Mucosa of descending colon (tissue), 3 donors: ENCODE measurements at regions not wholly inside any gene's neighbourhood (a gene's known extent, or its start where the extent isn't known, plus 50 kb on each side); places are given as distances from the start of the nearest gene placed in this dataset.

Experiments used
- ATAC-seq: fragments of 200-7000 bp; cut with Tn5 transposase; one replicate; pipeline ENCODE4 v1.9.1; 2020; ENCODE audit warnings: mild to moderate bottlenecking, moderate library complexity
- DNase-seq, 3 donors: peaks; one replicate each; pipeline ENCODE4 v3.0.0-alpha.2; 2020
- H3K36me3 ChIP-seq: fragments of 200-600 bp; one replicate; pipeline ENCODE4 v1.8.0; 2021; ENCODE audit warnings: low read depth, mild to moderate bottlenecking
- H3K4me1 ChIP-seq: fragments of 200-600 bp; one replicate; pipeline ENCODE4 v1.8.0; 2021; ENCODE audit warnings: low read depth, mild to moderate bottlenecking
- H3K4me3 ChIP-seq: fragments of 200-600 bp; one replicate; pipeline ENCODE4 v1.8.0; 2021; ENCODE audit warnings: mild to moderate bottlenecking
- H3K9me3 ChIP-seq: fragments of 200-600 bp; one replicate; pipeline ENCODE4 v1.8.0; 2021; ENCODE audit warnings: mild to moderate bottlenecking
- intact Hi-C, 2 donors: fragments of 100-400 bp; cut with DNase I in 1 of 2; cut with micrococcal nuclease in 1 of 2; formaldehyde crosslinking; loops; one replicate each; pipeline versions ENCODE4 v1.11.0 to v1.11.1; 2022; cut with DNase I, micrococcal nuclease
- TF ChIP-seq, protein P1 (sequence below): fragments of 200-600 bp; IDR thresholded peaks from one replicate; pipeline ENCODE4 v1.8.0; 2022; ENCODE audit warnings: antibody characterized with exemption, mild to moderate bottlenecking
- donor health status: DM: no; HTN: no; CAD: no; lungs with moderate emphysema.
- donor health status: DM: no; HTN: no; CAD: no.
- donor health status: DM: no; HTN: yes; CAD: no.

DNA sequence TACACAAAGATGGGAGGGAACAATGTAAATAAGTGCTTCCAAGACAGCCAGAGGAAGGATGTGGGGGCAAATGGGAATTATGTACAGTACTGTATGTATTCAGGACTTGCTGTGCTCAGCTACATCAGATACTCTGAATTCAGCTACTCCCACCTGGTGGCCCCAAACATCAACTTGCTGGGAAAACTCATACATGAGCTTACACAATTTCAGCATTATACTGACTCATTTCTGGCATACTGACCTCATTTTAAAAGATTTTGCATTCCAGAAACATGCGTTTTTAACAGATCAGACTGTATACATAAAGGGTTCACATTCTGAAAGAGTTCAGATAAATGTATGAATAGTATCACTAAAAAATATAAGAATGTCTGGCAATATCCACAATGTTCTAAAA lies 59.7 kb downstream of the GPX5 start:
- H3K36me3 ChIP-seq: no peaks in the 10 kb centered on the region
- intact Hi-C loops: no loop called here
- H3K4me3 ChIP-seq: no peak overlapping the region
- TF ChIP-seq, protein P1, sequence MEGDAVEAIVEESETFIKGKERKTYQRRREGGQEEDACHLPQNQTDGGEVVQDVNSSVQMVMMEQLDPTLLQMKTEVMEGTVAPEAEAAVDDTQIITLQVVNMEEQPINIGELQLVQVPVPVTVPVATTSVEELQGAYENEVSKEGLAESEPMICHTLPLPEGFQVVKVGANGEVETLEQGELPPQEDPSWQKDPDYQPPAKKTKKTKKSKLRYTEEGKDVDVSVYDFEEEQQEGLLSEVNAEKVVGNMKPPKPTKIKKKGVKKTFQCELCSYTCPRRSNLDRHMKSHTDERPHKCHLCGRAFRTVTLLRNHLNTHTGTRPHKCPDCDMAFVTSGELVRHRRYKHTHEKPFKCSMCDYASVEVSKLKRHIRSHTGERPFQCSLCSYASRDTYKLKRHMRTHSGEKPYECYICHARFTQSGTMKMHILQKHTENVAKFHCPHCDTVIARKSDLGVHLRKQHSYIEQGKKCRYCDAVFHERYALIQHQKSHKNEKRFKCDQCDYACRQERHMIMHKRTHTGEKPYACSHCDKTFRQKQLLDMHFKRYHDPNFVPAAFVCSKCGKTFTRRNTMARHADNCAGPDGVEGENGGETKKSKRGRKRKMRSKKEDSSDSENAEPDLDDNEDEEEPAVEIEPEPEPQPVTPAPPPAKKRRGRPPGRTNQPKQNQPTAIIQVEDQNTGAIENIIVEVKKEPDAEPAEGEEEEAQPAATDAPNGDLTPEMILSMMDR: no peak
- no peaks in the 10 kb centered on the region for H3K9me3 ChIP-seq
- H3K4me1 ChIP-seq: no peaks in the 10 kb centered on the region
- ATAC-seq (no peak), DNase-seq (no peak)

- DNase-seq: no peak
- H3K36me3 ChIP-seq: no peaks in the 10 kb centered on the region
- ATAC-seq: no peak
- H3K4me3 ChIP-seq: no peak overlapping the region
- TF ChIP-seq, protein P1: no peak
- no peaks in the 10 kb centered on the region for H3K4me1 ChIP-seq
- H3K9me3 ChIP-seq: no peaks in the 10 kb centered on the region
- intact Hi-C loops: no loop called here
These were observed 60.6 kb downstream of the GPX5 start for GRCh38 chr6:28586324-28586723.

GRCh38 chr6:28586962-28587745 lies 61.5 kb downstream of the GPX5 start:
- intact Hi-C loops: no loop called here
- peak overlapping the region; percentile 27 for H3K4me3 ChIP-seq
- peak; percentile 99 for ATAC-seq

DNA sequence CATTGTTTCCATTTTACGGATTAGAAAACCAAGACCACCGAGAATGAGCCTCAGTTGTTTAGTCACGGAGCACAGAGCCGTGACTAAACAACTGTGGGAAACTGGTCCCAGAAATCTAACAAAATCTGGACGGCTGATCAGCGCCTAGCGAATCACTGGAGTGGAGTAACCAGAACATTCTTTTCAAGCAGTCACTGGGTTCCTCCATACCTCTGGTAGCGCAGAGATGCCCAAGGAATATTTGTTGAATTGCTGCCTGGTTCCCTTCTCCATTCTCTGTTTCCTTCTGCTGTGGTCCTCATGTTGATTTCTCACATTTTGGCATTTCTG lies 62.0 kb downstream of the GPX5 start:
- Histone ChIP-seq H3K4me3 (no peak overlapping the region), H3K9me3 (no peaks in the 10 kb centered on the region), H3K36me3 (no peaks in the 10 kb centered on the region), H3K4me1 (no peaks in the 10 kb centered on the region)
- DNase-seq (no peak), ATAC-seq (no peak)
- intact Hi-C loops: no loop called here
- TF ChIP-seq, protein P1: no peak

More at GRCh38 chr6:28586962-28587745, 61.5 kb downstream of the GPX5 start:
- H3K36me3 ChIP-seq: no peaks in the 10 kb centered on the region
- H3K9me3 ChIP-seq: no peaks in the 10 kb centered on the region
- DNase-seq: peak; percentile 82 to 85 (median 83)
- TF ChIP-seq, protein P1: no peak
- H3K4me1 ChIP-seq: no peaks in the 10 kb centered on the region

DNA sequence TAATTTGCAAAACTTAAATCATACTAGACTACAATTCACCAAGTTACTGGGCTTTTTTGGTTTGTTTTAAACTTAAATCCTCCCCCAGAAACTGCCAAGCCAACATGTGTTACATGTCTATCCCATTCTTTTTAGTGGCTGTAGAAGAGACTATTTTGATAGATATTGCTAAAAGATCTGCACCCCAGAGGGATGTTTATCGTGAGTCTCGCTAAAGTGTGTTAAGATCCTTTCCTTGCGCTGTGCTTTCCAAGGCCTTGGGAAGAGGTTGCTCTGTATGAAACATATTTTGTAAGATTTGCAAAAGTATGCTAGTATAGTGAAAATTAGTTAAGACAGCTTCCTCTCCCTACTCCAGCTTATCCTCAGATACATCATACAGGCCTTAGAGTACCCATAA lies 63.0 kb downstream of the GPX5 start:
- TF ChIP-seq, protein P1: no peak
- no peak overlapping the region for H3K4me3 ChIP-seq

More for the DNA sequence above, 63.0 kb downstream of the GPX5 start:
- intact Hi-C loops: no loop called here
- DNase-seq: no peak
- no peaks in the 10 kb centered on the region for H3K36me3 ChIP-seq
- no peaks in the 10 kb centered on the region for H3K4me1 ChIP-seq
- H3K9me3 ChIP-seq: no peaks in the 10 kb centered on the region
- no peak for ATAC-seq
